Skeletal muscle satellite cell (primary cell): ENCODE measurements at regions not wholly inside any gene's neighbourhood (a gene's known extent, or its start where the extent isn't known, plus 50 kb on each side); places are given as distances from the start of the nearest gene placed in this dataset.

Experiments used
- H3K27me3 ChIP-seq: 2 replicates; pipeline ENCODE4 v1.7.0; 2013; ENCODE audit warnings: low read length; ENCODE audit not compliant: control insufficient read depth, insufficient read depth
- H3K36me3 ChIP-seq: 2 replicates; pipeline ENCODE4 v1.7.0; 2013; ENCODE audit warnings: mild to moderate bottlenecking, control low read depth, low read length; ENCODE audit not compliant: insufficient read depth
- H3K4me1 ChIP-seq: 2 replicates; pipeline ENCODE4 v1.7.0; 2013; ENCODE audit warnings: low read length; ENCODE audit not compliant: control insufficient read depth, insufficient read depth
- H3K4me2 ChIP-seq: 2 replicates; pipeline ENCODE4 v1.7.0; 2013; ENCODE audit warnings: mild to moderate bottlenecking, low read length
- H3K4me3 ChIP-seq: 2 replicates; pipeline ENCODE4 v1.7.0; 2013; ENCODE audit warnings: low read length
- H3K9ac ChIP-seq: 2 replicates; pipeline ENCODE4 v1.7.0; 2013; ENCODE audit warnings: mild to moderate bottlenecking, low read depth, low read length, moderate library complexity
- H3K9me3 ChIP-seq: replicated peaks from 2 replicates; pipeline ENCODE4 v1.7.0; 2013; ENCODE audit warnings: mild to moderate bottlenecking, control low read depth, low read length

GRCh38 chr18:11259469-11260150, 110.2 kb upstream of the PIEZO2 start:
- Histone ChIP-seq H3K4me3 (no peak overlapping the region), H3K27me3 (peaks cover 3% of the 10 kb centered on the region), H3K4me1 (no peaks in the 10 kb centered on the region), H3K9ac (no peak overlapping the region), H3K4me2 (no peak overlapping the region), H3K36me3 (no peaks in the 10 kb centered on the region), H3K9me3 (no peaks in the 10 kb centered on the region)

- Histone ChIP-seq H3K4me2 (no peak overlapping the region), H3K4me1 (no peaks in the 10 kb centered on the region), H3K27me3 (peaks cover 3% of the 10 kb centered on the region), H3K9me3 (no peaks in the 10 kb centered on the region), H3K9ac (no peak overlapping the region), H3K4me3 (no peak overlapping the region), H3K36me3 (no peaks in the 10 kb centered on the region)
Measured at GRCh38 chr18:11258039-11258610, 108.8 kb upstream of the PIEZO2 start.

GRCh38 chr18:11256251-11256650, 106.9 kb upstream of the PIEZO2 start:
- no peaks in the 10 kb centered on the region for H3K9me3 ChIP-seq

GRCh38 chr18:11251891-11252270, 102.5 kb upstream of the PIEZO2 start:
- H3K4me2 ChIP-seq: no peak overlapping the region
- no peak overlapping the region for H3K9ac ChIP-seq
- H3K4me3 ChIP-seq: no peak overlapping the region
- H3K9me3 ChIP-seq: no peaks in the 10 kb centered on the region
- no peaks in the 10 kb centered on the region for H3K27me3 ChIP-seq
- H3K36me3 ChIP-seq: no peaks in the 10 kb centered on the region
- no peaks in the 10 kb centered on the region for H3K4me1 ChIP-seq

More at GRCh38 chr18:11256251-11256650, 106.9 kb upstream of the PIEZO2 start:
- peaks cover 3% of the 10 kb centered on the region for H3K27me3 ChIP-seq
- H3K36me3 ChIP-seq: no peaks in the 10 kb centered on the region
- no peak overlapping the region for H3K4me2 ChIP-seq
- H3K4me1 ChIP-seq: no peaks in the 10 kb centered on the region
- no peak overlapping the region for H3K4me3 ChIP-seq
- H3K9ac ChIP-seq: no peak overlapping the region

DNA sequence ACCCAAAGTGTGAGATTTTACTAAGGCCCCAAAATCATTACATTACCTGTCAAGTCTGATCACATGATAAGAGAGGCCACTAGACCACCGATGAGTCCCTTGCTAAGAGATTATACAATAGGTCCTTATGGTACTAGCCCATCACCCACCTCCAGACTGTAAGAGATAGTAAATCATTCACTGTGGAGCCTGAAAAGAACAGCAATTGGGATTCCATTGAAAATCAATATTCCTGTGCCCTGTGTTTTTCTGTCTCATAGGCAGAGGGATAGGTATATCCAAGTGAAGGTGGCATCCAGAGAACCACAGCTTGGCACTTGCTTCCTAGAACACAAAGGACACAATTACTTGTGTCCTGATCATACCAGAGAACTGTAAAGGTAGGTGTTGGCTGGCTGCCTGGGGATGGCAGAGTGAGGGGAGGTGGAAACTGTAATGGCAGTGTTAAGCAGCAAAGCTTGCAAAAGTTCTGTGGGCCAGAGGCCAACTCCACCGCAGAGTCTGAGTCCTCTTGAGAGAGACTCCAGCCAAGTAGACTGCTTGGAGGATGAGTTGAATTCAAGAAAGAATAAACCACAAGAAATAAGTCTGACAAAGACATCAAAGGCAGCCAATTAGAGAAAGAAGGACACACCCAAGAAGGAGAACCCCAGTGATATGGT, 102.0 kb upstream of the PIEZO2 start:
- H3K4me3 ChIP-seq: no peak overlapping the region

DNA sequence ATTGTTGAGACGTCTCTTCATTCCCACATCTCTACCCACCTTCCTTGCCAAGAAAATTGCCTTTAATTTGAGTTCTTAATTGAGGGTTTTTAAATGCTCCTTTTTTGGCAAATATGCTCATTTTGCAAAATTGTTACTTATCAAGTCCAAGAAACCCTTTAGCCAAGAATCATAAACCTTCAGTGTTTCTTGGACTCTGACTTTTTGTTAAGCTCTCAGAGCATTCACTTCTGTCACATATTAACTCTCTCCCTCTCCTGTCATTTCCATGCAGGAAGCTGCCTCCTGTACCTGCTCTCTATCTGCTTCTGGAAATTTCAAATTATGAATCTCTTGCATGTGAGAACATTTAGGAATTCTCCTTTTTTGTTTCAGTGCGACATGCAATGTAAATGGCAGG, 100.0 kb upstream of the PIEZO2 start:
- Histone ChIP-seq H3K9me3 (no peaks in the 10 kb centered on the region), H3K27me3 (no peaks in the 10 kb centered on the region), H3K4me3 (no peak overlapping the region), H3K4me2 (no peak overlapping the region), H3K4me1 (no peaks in the 10 kb centered on the region), H3K9ac (no peak overlapping the region), H3K36me3 (no peaks in the 10 kb centered on the region)

More for the DNA sequence above, 102.0 kb upstream of the PIEZO2 start:
- no peaks in the 10 kb centered on the region for H3K36me3 ChIP-seq
- no peaks in the 10 kb centered on the region for H3K27me3 ChIP-seq
- H3K4me1 ChIP-seq: no peaks in the 10 kb centered on the region
- no peaks in the 10 kb centered on the region for H3K9me3 ChIP-seq
- H3K9ac ChIP-seq: no peak overlapping the region
- no peak overlapping the region for H3K4me2 ChIP-seq

GRCh38 chr18:11247381-11247970, 98.1 kb upstream of the PIEZO2 start:
- Histone ChIP-seq H3K27me3 (no peaks in the 10 kb centered on the region), H3K9me3 (no peaks in the 10 kb centered on the region), H3K4me3 (no peak overlapping the region), H3K9ac (no peak overlapping the region), H3K4me2 (no peak overlapping the region), H3K36me3 (no peaks in the 10 kb centered on the region), H3K4me1 (no peaks in the 10 kb centered on the region)

DNA sequence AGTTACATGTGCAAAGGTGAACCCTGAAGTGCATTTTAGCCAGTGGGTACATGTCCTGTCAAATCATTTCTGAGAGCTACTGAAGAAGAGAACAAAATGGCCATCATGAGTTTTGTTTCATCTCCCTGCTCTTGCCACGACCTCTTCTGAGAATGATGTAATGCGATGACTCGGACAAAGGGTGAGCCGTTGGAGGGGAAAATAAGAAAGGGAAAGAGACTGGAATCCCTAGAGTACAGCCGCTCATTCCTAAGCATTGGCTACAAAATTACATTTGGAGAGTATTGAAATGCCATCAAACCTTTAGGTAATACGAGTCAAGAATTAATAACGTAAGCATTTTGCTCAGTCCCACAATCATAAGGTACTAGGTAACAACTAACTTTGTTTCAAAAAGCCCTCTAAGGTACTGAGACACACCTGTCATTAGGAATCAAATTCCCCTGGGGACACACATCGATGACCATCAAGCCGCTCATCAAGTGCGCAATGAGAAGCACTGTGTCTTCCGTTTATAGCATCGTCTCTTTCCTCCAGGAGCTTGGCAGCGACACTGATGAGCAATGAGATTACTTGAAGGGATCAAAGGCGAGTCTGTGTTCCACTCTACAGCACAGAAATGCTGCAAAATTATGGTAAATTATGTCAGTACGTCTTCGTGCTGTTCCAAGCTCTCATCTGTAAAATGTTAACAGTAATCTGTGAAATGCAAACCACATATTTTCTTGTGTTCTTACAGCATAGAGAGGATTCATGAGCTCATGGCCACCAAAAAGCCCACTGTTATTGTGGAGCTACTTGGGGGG, 97.3 kb upstream of the PIEZO2 start:
- H3K36me3 ChIP-seq: no peaks in the 10 kb centered on the region
- no peaks in the 10 kb centered on the region for H3K4me1 ChIP-seq
- H3K27me3 ChIP-seq: no peaks in the 10 kb centered on the region
- no peak overlapping the region for H3K9ac ChIP-seq
- H3K4me3 ChIP-seq: no peak overlapping the region
- H3K4me2 ChIP-seq: no peak overlapping the region
- H3K9me3 ChIP-seq: no peaks in the 10 kb centered on the region

DNA sequence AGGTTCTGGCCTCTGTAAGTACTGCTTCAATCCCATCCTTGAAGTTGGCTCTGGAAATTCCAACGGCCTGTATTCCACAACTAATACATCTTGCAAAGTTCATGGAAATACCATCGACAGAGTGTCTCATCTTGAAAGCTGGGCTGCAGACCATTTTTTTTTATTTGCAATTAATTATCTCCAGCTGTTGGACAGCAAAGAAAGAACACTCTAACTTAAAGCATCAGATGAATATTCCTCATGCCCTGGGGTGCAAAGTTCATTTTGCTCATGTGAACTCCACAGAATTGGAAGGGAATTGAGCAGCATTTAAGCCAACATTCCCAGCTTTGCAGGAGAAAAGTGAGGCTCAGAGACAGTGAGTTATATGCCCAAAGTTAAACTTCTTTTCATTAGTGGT, 96.5 kb upstream of the PIEZO2 start:
- Histone ChIP-seq H3K4me3 (no peak overlapping the region), H3K4me1 (no peaks in the 10 kb centered on the region), H3K4me2 (no peak overlapping the region), H3K9ac (no peak overlapping the region), H3K27me3 (no peaks in the 10 kb centered on the region), H3K36me3 (no peaks in the 10 kb centered on the region), H3K9me3 (no peaks in the 10 kb centered on the region)

GRCh38 chr18:11237484-11237883, 88.1 kb upstream of the PIEZO2 start:
- Histone ChIP-seq H3K4me2 (no peak overlapping the region), H3K4me1 (no peaks in the 10 kb centered on the region), H3K9me3 (no peaks in the 10 kb centered on the region), H3K36me3 (no peaks in the 10 kb centered on the region), H3K27me3 (peaks cover 4% of the 10 kb centered on the region), H3K9ac (no peak overlapping the region), H3K4me3 (no peak overlapping the region)

DNA sequence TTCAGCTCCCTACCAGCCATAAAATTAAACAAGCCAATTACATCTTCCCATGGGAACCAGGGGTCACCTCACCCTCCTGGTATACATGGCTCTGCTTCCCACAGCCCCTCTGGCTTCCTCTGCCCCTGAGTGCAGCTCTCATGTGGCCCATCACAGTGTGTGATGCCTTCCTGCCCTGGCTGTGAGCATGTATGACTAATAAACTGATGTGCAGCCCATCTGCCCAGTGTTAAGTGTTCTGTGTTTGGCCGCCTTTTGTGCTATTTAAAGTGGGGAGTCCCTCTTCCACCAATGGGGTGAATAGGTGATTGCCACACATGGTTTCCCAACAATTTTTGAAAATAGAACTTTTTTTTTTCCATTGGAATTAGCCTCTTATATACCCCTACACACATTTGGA, 87.7 kb upstream of the PIEZO2 start:
- no peaks in the 10 kb centered on the region for H3K4me1 ChIP-seq
- peaks cover 4% of the 10 kb centered on the region for H3K27me3 ChIP-seq

More for the DNA sequence above, 87.7 kb upstream of the PIEZO2 start:
- H3K9me3 ChIP-seq: no peaks in the 10 kb centered on the region
- no peak overlapping the region for H3K9ac ChIP-seq
- H3K4me2 ChIP-seq: no peak overlapping the region
- no peaks in the 10 kb centered on the region for H3K36me3 ChIP-seq
- H3K4me3 ChIP-seq: no peak overlapping the region
